22Rv1 (cell line): ENCODE measurements at regions not wholly inside any gene's neighbourhood (a gene's known extent, or its start where the extent isn't known, plus 50 kb on each side); places are given as distances from the start of the nearest gene placed in this dataset.

Experiments
- H3K27ac ChIP-seq: fragments of 450-650 bp; 2 replicates; pipeline ENCODE4 v1.5.1; 2017
- CTCF ChIP-seq: fragments of 450-650 bp; IDR thresholded peaks from 2 replicates; pipeline ENCODE4 v1.5.1; 2017; ENCODE audit warnings: mild to moderate bottlenecking
- ZFX ChIP-seq: fragments of 450-650 bp; IDR thresholded peaks from 2 replicates; pipeline ENCODE4 v1.6.1; 2017; ENCODE audit warnings: antibody characterized with exemption, borderline replicate concordance

GRCh38 chr7:42832667-42833066 lies 79.2 kb downstream of the C7orf25 start:
- TF ChIP-seq ZFX (no peak), CTCF (no peak)
- no peak overlapping the region for H3K27ac ChIP-seq

GRCh38 chr7:42831718-42832522 lies 80.0 kb downstream of the C7orf25 start:
- no peak for TF ChIP-seq ZFX
- peak; percentile 73 for TF ChIP-seq CTCF
- no peak overlapping the region for H3K27ac ChIP-seq

GRCh38 chr7:42831006-42831717 lies 80.7 kb downstream of the C7orf25 start:
- TF ChIP-seq ZFX (no peak), CTCF (no peak)
- no peak overlapping the region for H3K27ac ChIP-seq

GRCh38 chr7:42812779-42813178 lies 99.1 kb downstream of the C7orf25 start:
- TF ChIP-seq ZFX = no peak
- TF ChIP-seq CTCF = no peak
- no peak overlapping the region for H3K27ac ChIP-seq

GRCh38 chr7:42805601-42806000 lies 106.3 kb downstream of the C7orf25 start:
- TF ChIP-seq CTCF = no peak
- no peak for TF ChIP-seq ZFX
- no peak overlapping the region for H3K27ac ChIP-seq

- TF ChIP-seq ZFX = no peak
- no peak overlapping the region for H3K27ac ChIP-seq
These were observed 117.2 kb downstream of the C7orf25 start for GRCh38 chr7:42794673-42795072.

GRCh38 chr7:42792841-42793240 lies 119.0 kb downstream of the C7orf25 start:
- H3K27ac ChIP-seq = no peak overlapping the region
- TF ChIP-seq ZFX = no peak

- no peak overlapping the region for H3K27ac ChIP-seq
- TF ChIP-seq ZFX (no peak), CTCF (no peak)
These were observed 121.7 kb downstream of the C7orf25 start for GRCh38 chr7:42790196-42790595.
